Thyroid gland (tissue), 4 donors: ENCODE measurements at regions not wholly inside any gene's neighbourhood (a gene's known extent, or its start where the extent isn't known, plus 50 kb on each side); places are given as distances from the start of the nearest gene placed in this dataset.

Experiments
- DNase-seq, 2 donors: peaks; one replicate each; pipeline ENCODE4 v3.0.0-alpha.2; 2019
- H3K27ac ChIP-seq, 3 donors: fragments of 200-600 bp; sonication (generic); 1 replicate in 2 of 3; 2 replicates in 1 of 3; pipeline ENCODE4 v1.5.1; 2016 to 2019; ENCODE audit warnings: mild to moderate bottlenecking in 1 of 3, moderate library complexity in 1 of 3
- H3K27me3 ChIP-seq: fragments of 200-600 bp; sonication (generic); one replicate; pipeline ENCODE4 v1.5.1; 2019
- H3K36me3 ChIP-seq, 2 donors: fragments of 200-600 bp; sonication (generic); one replicate each; pipeline ENCODE4 v1.5.1; 2016 to 2019
- H3K4me1 ChIP-seq, 2 donors: fragments of 200-600 bp; sonication (generic); one replicate each; pipeline ENCODE4 v1.5.1; 2017 to 2019
- H3K4me3 ChIP-seq, 3 donors: fragments of 200-600 bp; sonication (generic); replicated peaks in 1 of 3; 1 replicate in 2 of 3; 2 replicates in 1 of 3; pipeline ENCODE4 v1.5.1; 2016; ENCODE audit warnings: mild to moderate bottlenecking in 1 of 3
- H3K9me3 ChIP-seq: fragments of 200-600 bp; sonication (generic); one replicate; pipeline ENCODE4 v1.5.1; 2017
- POLR2A ChIP-seq, 2 donors: fragments of 450-650 bp; IDR thresholded peaks; one replicate each; pipeline ENCODE4 v1.6.1; 2017; ENCODE audit warnings: antibody characterized with exemption in 2 of 2, mild to moderate bottlenecking in 2 of 2, moderate library complexity in 1 of 2
- WGBS, 2 donors: methylation state at CpG; one replicate each; pipeline ENCODE4 v1.1.5; 2017; 5-methylcytosine and 5-hydroxymethylcytosine counted together
- intact Hi-C: fragments of 100-400 bp; cut with DNase I; formaldehyde crosslinking; loops from one replicate; pipeline ENCODE4 v1.15.1; 2023
- TF ChIP-seq, protein P1 (sequence below), 6 experiments: fragments of 200-600 bp in 3 of 6; fragments of 450-650 bp in 3 of 6; sonication (generic) in 3 of 6; IDR thresholded peaks; one replicate each; pipeline ENCODE4 v1.5.1; 2016 to 2019; ENCODE audit warnings: antibody characterized with exemption in 6 of 6, mild to moderate bottlenecking in 2 of 6, inconsistent platforms in 1 of 6, moderate library complexity in 1 of 6

DNA sequence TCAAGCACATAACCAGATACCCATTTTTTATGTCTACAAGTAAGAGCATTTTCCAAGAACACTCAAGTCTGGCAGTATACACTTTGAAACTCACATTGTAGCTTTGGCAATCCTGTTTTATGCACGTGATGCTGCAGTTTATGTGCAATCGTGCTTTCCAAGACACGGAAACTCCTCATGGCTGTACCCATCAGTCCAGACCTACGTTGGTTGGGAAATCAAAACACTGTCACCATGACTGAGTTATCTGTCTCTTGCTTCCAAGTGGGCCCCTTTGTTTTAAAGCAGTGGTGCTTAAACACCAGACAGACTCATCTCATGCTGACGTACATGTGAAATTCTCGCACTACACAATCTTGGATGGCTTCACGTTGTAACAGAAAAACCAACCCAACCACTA lies 192.8 kb downstream of the LTN1 start:
- H3K4me1 ChIP-seq = no peaks in the 10 kb centered on the region
- no peaks in the 10 kb centered on the region for H3K9me3 ChIP-seq
- TF ChIP-seq, protein P1, sequence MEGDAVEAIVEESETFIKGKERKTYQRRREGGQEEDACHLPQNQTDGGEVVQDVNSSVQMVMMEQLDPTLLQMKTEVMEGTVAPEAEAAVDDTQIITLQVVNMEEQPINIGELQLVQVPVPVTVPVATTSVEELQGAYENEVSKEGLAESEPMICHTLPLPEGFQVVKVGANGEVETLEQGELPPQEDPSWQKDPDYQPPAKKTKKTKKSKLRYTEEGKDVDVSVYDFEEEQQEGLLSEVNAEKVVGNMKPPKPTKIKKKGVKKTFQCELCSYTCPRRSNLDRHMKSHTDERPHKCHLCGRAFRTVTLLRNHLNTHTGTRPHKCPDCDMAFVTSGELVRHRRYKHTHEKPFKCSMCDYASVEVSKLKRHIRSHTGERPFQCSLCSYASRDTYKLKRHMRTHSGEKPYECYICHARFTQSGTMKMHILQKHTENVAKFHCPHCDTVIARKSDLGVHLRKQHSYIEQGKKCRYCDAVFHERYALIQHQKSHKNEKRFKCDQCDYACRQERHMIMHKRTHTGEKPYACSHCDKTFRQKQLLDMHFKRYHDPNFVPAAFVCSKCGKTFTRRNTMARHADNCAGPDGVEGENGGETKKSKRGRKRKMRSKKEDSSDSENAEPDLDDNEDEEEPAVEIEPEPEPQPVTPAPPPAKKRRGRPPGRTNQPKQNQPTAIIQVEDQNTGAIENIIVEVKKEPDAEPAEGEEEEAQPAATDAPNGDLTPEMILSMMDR (IDR thresholded peaks at IDR 0.05) = no peak
- DNase-seq = no peak
- 52 to 76% methylated on average over 7 of the region's 7 CpGs for WGBS, 2 donors
- no peak overlapping the region for H3K27ac ChIP-seq
- intact Hi-C loops = no loop called here
- no peaks in the 10 kb centered on the region for H3K27me3 ChIP-seq
- no peak overlapping the region for H3K4me3 ChIP-seq
- no peaks in the 10 kb centered on the region for H3K36me3 ChIP-seq

DNA sequence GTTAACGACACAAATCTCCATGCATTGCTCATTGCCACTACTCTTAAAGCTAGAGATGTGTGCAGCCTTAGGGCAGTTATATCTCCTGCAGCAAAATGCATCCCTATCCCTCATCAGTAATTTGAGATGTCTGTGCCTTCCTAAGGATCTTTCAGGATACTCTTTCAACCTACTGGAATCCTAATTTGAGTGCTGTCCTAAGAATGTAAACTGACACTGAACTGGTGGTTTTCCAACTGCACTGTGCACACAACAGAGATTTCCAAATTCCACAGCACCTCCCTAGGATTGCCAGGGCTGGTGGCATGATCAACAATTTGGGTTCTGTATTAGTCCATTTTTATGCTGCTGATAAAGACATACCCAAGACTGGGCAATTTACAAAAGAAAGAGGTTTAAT lies 193.9 kb downstream of the LTN1 start:
- intact Hi-C loops = no loop called here
- DNase-seq = no peak
- H3K9me3 ChIP-seq = no peaks in the 10 kb centered on the region
- H3K4me3 ChIP-seq = no peak overlapping the region
- 90 to 95% methylated on average over 1 of the region's 1 CpG for WGBS, 2 donors
- H3K4me1 ChIP-seq = no peaks in the 10 kb centered on the region
- no peaks in the 10 kb centered on the region for H3K36me3 ChIP-seq
- no peaks in the 10 kb centered on the region for H3K27me3 ChIP-seq
- H3K27ac ChIP-seq = no peak overlapping the region
- TF ChIP-seq, protein P1 (IDR thresholded peaks at IDR 0.05) = no peak
- no peak for TF ChIP-seq POLR2A (IDR thresholded peaks at IDR 0.05)

DNA sequence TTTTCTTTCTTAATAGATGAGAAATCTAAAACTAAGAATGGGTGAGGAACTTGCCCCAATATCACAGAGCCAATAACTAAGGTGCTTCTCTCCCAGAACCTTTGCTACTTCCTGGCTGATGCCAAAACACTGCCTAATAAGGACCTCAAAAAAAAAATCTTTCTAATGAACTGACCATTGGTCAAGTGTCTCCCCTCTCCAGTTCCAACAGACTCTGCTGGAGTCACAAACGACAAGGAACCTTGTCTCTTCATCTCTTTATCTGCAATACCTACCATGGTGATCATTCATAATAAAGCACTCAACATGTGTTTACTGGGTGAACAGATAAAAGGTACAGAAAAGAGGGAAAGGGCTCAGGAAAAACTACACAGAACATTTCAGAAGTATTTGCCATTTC lies 197.4 kb downstream of the LTN1 start:
- TF ChIP-seq, protein P1 (IDR thresholded peaks at IDR 0.05) = no peak
- TF ChIP-seq POLR2A (IDR thresholded peaks at IDR 0.05) = no peak

DNA sequence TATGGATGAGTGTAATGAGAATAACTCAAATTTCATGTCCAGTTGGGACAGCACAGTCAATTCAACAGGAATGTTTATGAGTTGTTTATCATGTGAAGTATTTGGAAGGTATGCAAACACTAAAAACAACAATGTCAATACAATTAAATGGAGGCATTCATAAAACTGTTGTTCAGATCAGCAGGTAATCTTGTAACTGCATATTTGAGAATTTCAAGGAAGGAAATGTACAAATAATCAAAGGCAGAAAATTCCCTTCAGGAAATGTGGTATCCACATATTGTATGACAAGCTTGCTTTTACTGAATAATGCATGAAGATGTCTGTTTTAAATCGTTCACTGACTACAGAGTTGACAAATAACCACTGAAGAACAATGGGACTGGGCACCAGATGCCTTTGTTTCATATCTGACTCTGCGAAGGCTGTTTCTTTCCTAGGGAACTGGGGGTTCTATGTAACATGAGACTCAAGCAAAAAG lies 198.3 kb downstream of the LTN1 start:
- 73 to 79% methylated on average over 2 of the region's 2 CpGs for WGBS, 2 donors
- Histone ChIP-seq H3K4me1 (no peaks in the 10 kb centered on the region), H3K27ac (no peak overlapping the region), H3K4me3 (no peak overlapping the region), H3K36me3 (no peaks in the 10 kb centered on the region), H3K27me3 (no peaks in the 10 kb centered on the region), H3K9me3 (no peaks in the 10 kb centered on the region)
- no peak for DNase-seq
- intact Hi-C loops = no loop called here
- TF ChIP-seq, protein P1 (IDR thresholded peaks at IDR 0.05) = no peak
- no peak for TF ChIP-seq POLR2A (IDR thresholded peaks at IDR 0.05)

More for the DNA sequence above, 197.4 kb downstream of the LTN1 start:
- no peaks in the 10 kb centered on the region for H3K4me1 ChIP-seq
- H3K36me3 ChIP-seq = no peaks in the 10 kb centered on the region
- no peak overlapping the region for H3K27ac ChIP-seq
- no peak for DNase-seq
- intact Hi-C loops = no loop called here
- H3K4me3 ChIP-seq = no peak overlapping the region
- no peaks in the 10 kb centered on the region for H3K27me3 ChIP-seq
- 58 to 63% methylated on average over 1 of the region's 1 CpG for WGBS, 2 donors
- H3K9me3 ChIP-seq = no peaks in the 10 kb centered on the region

DNA sequence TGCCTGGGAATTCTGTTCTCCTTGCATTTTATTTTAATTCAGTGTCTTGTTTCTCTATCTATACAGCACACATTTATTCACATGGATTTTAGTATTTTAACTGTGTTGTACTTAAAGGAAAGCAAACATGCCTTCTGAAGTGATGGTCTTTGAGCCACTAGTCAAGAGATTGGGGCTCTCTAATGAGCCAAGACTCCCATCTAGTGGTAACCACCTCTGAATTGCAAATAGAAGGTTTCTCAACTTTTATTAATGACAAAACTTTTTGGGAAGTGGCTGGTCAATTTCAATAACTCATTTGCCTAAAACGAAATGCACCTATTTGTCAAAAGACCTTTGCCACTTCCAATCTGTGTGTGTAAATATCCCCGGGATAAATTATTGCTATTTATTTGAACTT lies 199.6 kb downstream of the LTN1 start:
- Histone ChIP-seq H3K4me1 (no peaks in the 10 kb centered on the region), H3K9me3 (no peaks in the 10 kb centered on the region), H3K36me3 (no peaks in the 10 kb centered on the region), H3K4me3 (no peak overlapping the region), H3K27ac (no peak overlapping the region), H3K27me3 (no peaks in the 10 kb centered on the region)
- no peak for TF ChIP-seq POLR2A (IDR thresholded peaks at IDR 0.05)
- intact Hi-C loops = no loop called here
- DNase-seq = no peak
- 32 to 54% methylated on average over 2 of the region's 2 CpGs for WGBS, 2 donors
